ENCODE measurements at regions not wholly inside any gene's neighbourhood (a gene's known extent, or its start where the extent isn't known, plus 50 kb on each side); places are given as distances from the start of the nearest gene placed in this dataset.

- WGBS, 2 experiments (ENCODE audit: low coverage in 1 of 2, low lambda C conversion rate in 2 of 2, missing lambda C conversion rate in 2 of 2): 19 to 21% methylated on average over 3 of the region's 3 CpGs
- Histone ChIP-seq H3K4me3 (no peak overlapping the region), H3K9me2 (ENCODE audit: insufficient read depth) (no peaks in the 10 kb centered on the region), H3K4me1 (ENCODE audit: insufficient read depth) (no peaks in the 10 kb centered on the region), H3K4me2 (ENCODE audit: unreplicated experiment) (no peak overlapping the region), H3K27ac (no peak overlapping the region), H3F3A (ENCODE audit: insufficient read depth) (no peaks in the 10 kb centered on the region), H3K27me3 (replicated peaks; ENCODE audit: insufficient read depth) (peaks cover 13% of the 10 kb centered on the region), H4K20me1 (ENCODE audit: insufficient read depth) (no peaks in the 10 kb centered on the region), H3K9me3 (ENCODE audit: low read depth) (no peaks in the 10 kb centered on the region), H3K36me3 (ENCODE audit: low read depth) (no peaks in the 10 kb centered on the region), H3K9ac (no peak overlapping the region), H2AFZ (no peak overlapping the region), H3K79me2 (ENCODE audit: insufficient read depth) (no peaks in the 10 kb centered on the region)
- DNase-seq: no peak
- TF ChIP-seq EZH2phosphoT487 (IDR thresholded peaks at IDR 0.05; ENCODE audit: insufficient read depth, low read depth): no peak
- no peak for TF ChIP-seq EZH2 (IDR thresholded peaks at IDR 0.05; ENCODE audit: insufficient read depth, poor library complexity, severe bottlenecking)
- in situ Hi-C loops (cut with MboI): no loop called here
These were observed 166.8 kb downstream of the PSAT1 start for GRCh38 chr9:78463750-78464149.

GRCh38 chr9:78468231-78468630 is 171.3 kb downstream of the PSAT1 start:
- Histone ChIP-seq H3K4me3 (no peak overlapping the region), H3K9ac (no peak overlapping the region), H3K79me2 (ENCODE audit: insufficient read depth) (no peaks in the 10 kb centered on the region), H3K36me3 (ENCODE audit: low read depth) (no peaks in the 10 kb centered on the region), H3K27ac (no peak overlapping the region), H4K20me1 (ENCODE audit: insufficient read depth) (no peaks in the 10 kb centered on the region), H3K4me1 (ENCODE audit: insufficient read depth) (no peaks in the 10 kb centered on the region), H3K27me3 (replicated peaks; ENCODE audit: insufficient read depth) (peaks cover 17% of the 10 kb centered on the region), H3F3A (ENCODE audit: insufficient read depth) (no peaks in the 10 kb centered on the region), H2AFZ (no peak overlapping the region), H3K9me3 (ENCODE audit: low read depth) (no peaks in the 10 kb centered on the region), H3K9me2 (ENCODE audit: insufficient read depth) (no peaks in the 10 kb centered on the region), H3K4me2 (ENCODE audit: unreplicated experiment) (no peak overlapping the region)
- in situ Hi-C loops (cut with MboI): no loop called here
- WGBS, 2 experiments (ENCODE audit: low coverage in 1 of 2, low lambda C conversion rate in 2 of 2, missing lambda C conversion rate in 2 of 2): 51 to 52% methylated on average over 7 of the region's 7 CpGs
- TF ChIP-seq EZH2phosphoT487 (IDR thresholded peaks at IDR 0.05; ENCODE audit: insufficient read depth, low read depth) (no peak), EZH2 (IDR thresholded peaks at IDR 0.05; ENCODE audit: insufficient read depth, poor library complexity, severe bottlenecking) (no peak)
- no peak for DNase-seq

- Histone ChIP-seq H3K4me1 (ENCODE audit: insufficient read depth) (no peaks in the 10 kb centered on the region), H3K4me2 (ENCODE audit: unreplicated experiment) (no peak overlapping the region), H3K9me3 (ENCODE audit: low read depth) (no peaks in the 10 kb centered on the region), H3K9ac (no peak overlapping the region), H3K9me2 (ENCODE audit: insufficient read depth) (no peaks in the 10 kb centered on the region), H3K27me3 (replicated peaks; ENCODE audit: insufficient read depth) (peaks cover 17% of the 10 kb centered on the region), H3F3A (ENCODE audit: insufficient read depth) (no peaks in the 10 kb centered on the region), H3K4me3 (no peak overlapping the region), H3K79me2 (ENCODE audit: insufficient read depth) (no peaks in the 10 kb centered on the region), H4K20me1 (ENCODE audit: insufficient read depth) (no peaks in the 10 kb centered on the region), H3K36me3 (ENCODE audit: low read depth) (no peaks in the 10 kb centered on the region), H3K27ac (no peak overlapping the region), H2AFZ (no peak overlapping the region)
- TF ChIP-seq EZH2phosphoT487 (IDR thresholded peaks at IDR 0.05; ENCODE audit: insufficient read depth, low read depth): no peak
- TF ChIP-seq EZH2 (IDR thresholded peaks at IDR 0.05; ENCODE audit: insufficient read depth, poor library complexity, severe bottlenecking): no peak
- in situ Hi-C loops (cut with MboI): no loop called here
- DNase-seq: no peak
- whole genome bisulfite sequencing, 2 experiments (ENCODE audit: low coverage in 1 of 2, low lambda C conversion rate in 2 of 2, missing lambda C conversion rate in 2 of 2): 36 to 40% methylated on average over 5 of the region's 5 CpGs
These were observed 172.2 kb downstream of the PSAT1 start for GRCh38 chr9:78468974-78469576.

GRCh38 chr9:78470216-78470615 is 173.3 kb downstream of the PSAT1 start:
- Histone ChIP-seq H3K79me2 (ENCODE audit: insufficient read depth) (no peaks in the 10 kb centered on the region), H3K27me3 (replicated peaks; ENCODE audit: insufficient read depth) (peaks cover 17% of the 10 kb centered on the region), H3F3A (ENCODE audit: insufficient read depth) (no peaks in the 10 kb centered on the region), H3K36me3 (ENCODE audit: low read depth) (no peaks in the 10 kb centered on the region), H3K4me2 (ENCODE audit: unreplicated experiment) (no peak overlapping the region), H3K4me1 (ENCODE audit: insufficient read depth) (no peaks in the 10 kb centered on the region), H3K9ac (no peak overlapping the region), H3K27ac (no peak overlapping the region), H3K9me3 (ENCODE audit: low read depth) (no peaks in the 10 kb centered on the region), H2AFZ (no peak overlapping the region), H4K20me1 (ENCODE audit: insufficient read depth) (no peaks in the 10 kb centered on the region), H3K9me2 (ENCODE audit: insufficient read depth) (no peaks in the 10 kb centered on the region), H3K4me3 (no peak overlapping the region)
- TF ChIP-seq EZH2phosphoT487 (IDR thresholded peaks at IDR 0.05; ENCODE audit: insufficient read depth, low read depth): no peak
- TF ChIP-seq EZH2 (IDR thresholded peaks at IDR 0.05; ENCODE audit: insufficient read depth, poor library complexity, severe bottlenecking): no peak
- in situ Hi-C loops (cut with MboI): no loop called here
- DNase-seq: no peak

- H3K4me2 ChIP-seq (ENCODE audit: unreplicated experiment): no peak overlapping the region
- H4K20me1 ChIP-seq (ENCODE audit: insufficient read depth): no peaks in the 10 kb centered on the region
- no peaks in the 10 kb centered on the region for H3K9me3 ChIP-seq (ENCODE audit: low read depth)
- no peak for DNase-seq
- no peak overlapping the region for H3K4me3 ChIP-seq
- in situ Hi-C loops (cut with MboI): no loop called here
- no peaks in the 10 kb centered on the region for H3K4me1 ChIP-seq (ENCODE audit: insufficient read depth)
- no peaks in the 10 kb centered on the region for H3K9me2 ChIP-seq (ENCODE audit: insufficient read depth)
- TF ChIP-seq EZH2phosphoT487 (IDR thresholded peaks at IDR 0.05; ENCODE audit: insufficient read depth, low read depth): no peak
- TF ChIP-seq EZH2 (IDR thresholded peaks at IDR 0.05; ENCODE audit: insufficient read depth, poor library complexity, severe bottlenecking): no peak
- H3K79me2 ChIP-seq (ENCODE audit: insufficient read depth): no peaks in the 10 kb centered on the region
- no peaks in the 10 kb centered on the region for H3F3A ChIP-seq (ENCODE audit: insufficient read depth)
- no peak overlapping the region for H3K9ac ChIP-seq
- H2AFZ ChIP-seq: no peak overlapping the region
- peaks cover 17% of the 10 kb centered on the region for H3K27me3 ChIP-seq (replicated peaks; ENCODE audit: insufficient read depth)
- 14 to 20% methylated on average over 5 of the region's 5 CpGs for WGBS, 2 experiments (ENCODE audit: low coverage in 1 of 2, low lambda C conversion rate in 2 of 2, missing lambda C conversion rate in 2 of 2)
- H3K36me3 ChIP-seq (ENCODE audit: low read depth): no peaks in the 10 kb centered on the region
- H3K27ac ChIP-seq: no peak overlapping the region
These were observed 173.8 kb downstream of the PSAT1 start for GRCh38 chr9:78470741-78471140.

Measured in GM23248 (cell line).